ENCODE measurements at regions not wholly inside any gene's neighbourhood (a gene's known extent, or its start where the extent isn't known, plus 50 kb on each side); places are given as distances from the start of the nearest gene placed in this dataset.
"Not testable (repeated sequence)": the region's sequence is repeated elsewhere in the genome, so short reads cannot be mapped to it uniquely, and the experiment has no call there.

- DNase-seq (ENCODE audit: low read depth in 2 of 2): no peak
Measured at GRCh38 chr10:114872519-114873087, 51.0 kb downstream of the FHIP2A start.

DNA sequence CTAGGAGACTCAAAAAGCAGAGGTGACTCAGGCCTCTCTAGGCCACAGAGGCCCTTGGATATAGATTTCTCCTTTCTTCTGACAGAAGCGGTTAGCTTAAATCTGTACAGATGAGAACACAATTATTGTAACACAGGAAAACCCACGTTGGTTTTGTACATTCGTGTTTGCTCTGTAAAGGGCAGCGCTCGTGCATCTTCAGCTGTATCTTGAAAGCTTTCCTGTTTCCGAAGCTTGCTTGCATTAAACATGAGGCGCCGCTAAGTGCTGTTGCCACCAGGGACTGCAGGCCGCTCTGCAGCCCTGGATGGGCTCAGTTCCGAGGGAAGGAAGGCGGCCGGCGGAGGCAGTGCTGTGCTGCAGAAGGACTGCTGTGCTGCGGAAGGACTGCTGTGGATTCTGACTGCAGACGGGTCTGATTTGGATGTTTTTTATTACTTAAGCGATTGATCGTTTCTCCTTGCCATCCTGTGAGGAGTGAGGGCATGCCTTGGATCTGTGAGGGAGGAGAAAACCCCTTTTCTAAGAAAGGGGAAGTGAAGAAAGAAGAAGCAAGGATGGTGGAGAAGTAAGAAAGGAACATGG lies 53.3 kb downstream of the FHIP2A start:
- no peak for DNase-seq (ENCODE audit: low read depth in 2 of 2)

- DNase-seq (ENCODE audit: low read depth in 2 of 2): not testable (repeated sequence)
Measured at GRCh38 chr10:114875590-114876081, 54.1 kb downstream of the FHIP2A start.

DNA sequence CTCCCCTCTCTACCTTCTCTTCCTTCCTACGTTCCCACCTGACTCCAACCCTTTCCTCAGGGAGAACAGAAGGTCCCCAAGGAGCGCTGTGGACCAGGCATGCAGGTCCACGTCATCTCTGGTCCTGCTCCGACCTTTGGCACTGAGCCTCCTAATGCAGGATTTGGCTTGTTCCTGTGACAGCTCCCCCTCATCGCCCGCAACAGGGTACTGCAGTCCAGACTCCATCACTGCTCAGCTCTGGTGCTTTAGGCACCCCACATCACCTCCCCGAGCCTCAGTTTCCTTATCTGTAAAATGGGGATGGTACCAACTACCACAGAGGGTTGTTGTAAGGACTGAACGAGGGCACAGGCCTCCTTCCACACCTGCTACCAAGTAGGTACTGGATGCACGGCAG lies 54.6 kb downstream of the FHIP2A start:
- no peak for DNase-seq (ENCODE audit: low read depth in 2 of 2)

GRCh38 chr10:114876602-114877300 lies 55.2 kb downstream of the FHIP2A start:
- DNase-seq (ENCODE audit: low read depth in 2 of 2): peak in 1 of 2 donors; percentile 15

GRCh38 chr10:114877301-114877644 lies 55.7 kb downstream of the FHIP2A start:
- DNase-seq (ENCODE audit: low read depth in 2 of 2): no peak

DNA sequence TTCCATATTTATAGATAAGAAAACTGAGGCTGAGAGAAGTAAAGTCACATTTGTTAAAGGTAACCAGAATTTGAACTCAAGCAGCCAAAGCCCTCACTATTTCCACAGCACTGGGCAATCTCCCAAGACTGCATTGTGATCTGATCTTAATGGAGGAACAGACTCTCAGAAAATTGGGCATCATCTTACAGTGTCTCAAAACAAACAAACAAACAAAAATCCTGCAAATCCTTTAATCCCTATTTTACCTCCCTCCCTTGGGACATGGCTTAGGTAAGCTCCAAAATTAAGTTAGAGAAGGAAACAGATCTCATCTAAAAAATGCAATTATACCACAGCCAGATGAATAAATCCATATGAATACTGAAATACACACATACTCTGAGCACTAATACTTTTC lies 57.5 kb downstream of the FHIP2A start:
- DNase-seq (ENCODE audit: low read depth in 2 of 2): no peak

- DNase-seq (ENCODE audit: low read depth in 2 of 2): peak in 1 of 2 donors; percentile 26
Measured at GRCh38 chr10:114879541-114880158, 58.1 kb downstream of the FHIP2A start.

- no peak for DNase-seq (ENCODE audit: low read depth in 2 of 2)
Measured at GRCh38 chr10:114881417-114881816, 56.6 kb upstream of the TRUB1 start.

DNA sequence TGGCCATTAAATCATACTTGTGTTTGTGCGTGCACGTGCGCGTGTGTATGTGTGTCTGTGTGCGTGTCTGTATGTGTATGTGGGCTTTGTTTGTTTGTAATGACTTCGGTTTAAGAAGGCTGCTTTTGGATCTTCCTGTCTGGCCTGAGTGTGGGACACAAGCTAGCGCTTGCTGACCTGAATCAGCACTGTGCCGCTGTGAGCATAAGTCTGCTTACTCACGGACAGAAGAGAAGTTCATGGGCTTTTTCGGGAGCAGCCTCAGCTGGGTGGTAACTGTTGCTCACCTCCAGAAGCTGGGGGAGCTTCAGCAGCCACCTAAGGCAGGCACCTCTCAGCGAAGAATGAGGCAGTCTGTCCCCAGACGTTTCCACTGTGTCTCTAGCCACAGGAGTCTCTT lies 56.1 kb upstream of the TRUB1 start:
- no peak for DNase-seq (ENCODE audit: low read depth in 2 of 2)

- DNase-seq (ENCODE audit: low read depth in 2 of 2): no peak
Measured at GRCh38 chr10:114885443-114885842, 52.6 kb upstream of the TRUB1 start.
